ENCODE measurements at regions not wholly inside any gene's neighbourhood (a gene's known extent, or its start where the extent isn't known, plus 50 kb on each side); places are given as distances from the start of the nearest gene placed in this dataset.

DNA sequence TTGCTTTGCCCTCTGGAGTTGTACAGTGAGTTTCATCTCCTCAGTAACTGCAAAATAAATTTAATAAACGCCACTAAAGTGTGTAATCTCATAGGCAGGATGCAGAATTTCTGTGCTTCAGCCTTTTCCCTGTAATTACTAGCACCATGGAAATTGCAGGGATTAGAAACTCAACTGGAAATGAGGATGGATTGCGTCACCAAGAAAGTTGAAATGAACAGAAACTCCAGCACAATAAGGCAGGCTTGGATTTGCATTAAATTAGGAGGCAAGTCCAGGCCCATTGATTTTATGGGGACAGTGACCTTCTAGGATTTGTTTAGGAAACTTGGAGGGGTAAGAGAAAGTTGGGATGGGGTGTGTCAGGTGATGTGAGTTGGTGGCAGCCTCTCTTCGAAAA is 197.5 kb downstream of the PTPRU start:
- no peak for DNase-seq (ENCODE audit: low read depth, low spot score)

DNA sequence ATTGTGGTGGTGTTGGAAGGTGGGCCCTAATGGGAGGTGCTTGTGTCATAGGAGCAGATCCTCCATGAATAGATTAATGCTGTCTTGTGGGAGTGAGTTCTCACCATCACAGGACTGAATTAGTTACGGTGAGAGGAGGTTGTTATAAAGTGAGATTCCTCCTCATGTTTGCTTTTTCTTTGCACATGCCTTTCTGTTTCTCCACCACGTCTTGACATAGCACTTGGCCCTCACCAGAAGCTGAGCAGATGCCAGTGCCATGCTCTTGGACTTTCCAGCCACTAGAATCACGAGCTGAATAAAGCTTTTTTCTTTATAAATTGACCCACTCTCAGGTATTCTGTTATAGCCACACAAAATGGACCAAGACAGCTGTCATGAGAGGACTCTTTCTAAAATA is 194.8 kb downstream of the PTPRU start:
- DNase-seq (ENCODE audit: low read depth, low spot score): no peak

DNA sequence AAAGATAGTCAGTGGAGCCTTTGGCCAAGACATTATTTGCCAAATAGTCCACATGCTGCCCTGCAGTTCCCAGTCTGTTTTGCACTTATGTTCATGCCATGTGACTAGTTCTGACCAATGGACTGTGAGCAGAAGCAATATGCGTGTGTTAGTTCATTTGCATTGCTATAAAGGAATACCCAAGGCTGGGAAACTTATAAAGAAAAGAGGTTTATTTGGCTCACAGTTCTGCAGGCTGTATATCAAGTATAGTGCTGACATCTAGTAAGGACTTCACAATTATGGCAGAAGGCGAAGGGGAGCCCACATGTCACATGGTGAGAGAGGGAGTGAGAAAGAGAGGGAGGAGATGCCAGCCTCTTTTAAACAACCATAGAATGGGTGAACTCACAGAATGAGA is 193.3 kb downstream of the PTPRU start:
- DNase-seq (ENCODE audit: low read depth, low spot score): no peak

DNA sequence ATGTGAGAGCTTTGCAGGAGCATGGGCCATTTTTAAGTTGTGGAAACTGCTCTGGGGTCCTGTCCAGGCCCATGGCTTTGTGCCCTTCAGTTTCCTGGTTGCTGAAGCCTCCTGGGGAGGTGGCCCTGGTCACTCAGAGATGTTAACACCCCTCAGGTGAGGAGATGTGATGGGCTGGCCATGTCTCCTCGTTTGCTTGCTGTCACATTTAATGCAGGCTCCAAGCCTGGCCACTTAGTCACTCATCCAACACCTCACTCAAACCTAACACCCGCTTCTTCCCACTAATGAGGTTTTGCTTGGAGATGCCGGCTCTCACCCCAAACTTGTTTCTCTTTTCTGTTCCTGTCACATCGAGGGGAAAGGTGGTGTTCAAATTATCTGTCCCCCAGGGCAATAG is 192.7 kb downstream of the PTPRU start:
- DNase-seq (ENCODE audit: low read depth, low spot score): no peak

DNA sequence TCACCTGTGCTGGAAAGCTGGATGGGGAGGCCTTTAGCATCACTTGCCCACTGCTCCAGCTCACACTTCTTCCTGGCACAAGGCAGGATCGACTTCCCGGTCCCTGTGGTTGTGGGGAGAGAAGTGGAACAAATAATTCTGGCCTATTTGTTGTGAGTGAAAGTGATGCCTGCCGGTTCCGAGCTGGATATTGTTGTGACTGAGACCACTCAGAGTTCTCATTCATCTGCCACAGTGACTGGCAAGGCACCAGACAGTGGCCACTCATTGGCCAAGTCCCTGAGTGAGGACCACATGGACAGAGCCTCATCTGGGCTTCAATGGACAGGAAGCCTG is 191.9 kb downstream of the PTPRU start:
- no peak for DNase-seq (ENCODE audit: low read depth, low spot score)

DNA sequence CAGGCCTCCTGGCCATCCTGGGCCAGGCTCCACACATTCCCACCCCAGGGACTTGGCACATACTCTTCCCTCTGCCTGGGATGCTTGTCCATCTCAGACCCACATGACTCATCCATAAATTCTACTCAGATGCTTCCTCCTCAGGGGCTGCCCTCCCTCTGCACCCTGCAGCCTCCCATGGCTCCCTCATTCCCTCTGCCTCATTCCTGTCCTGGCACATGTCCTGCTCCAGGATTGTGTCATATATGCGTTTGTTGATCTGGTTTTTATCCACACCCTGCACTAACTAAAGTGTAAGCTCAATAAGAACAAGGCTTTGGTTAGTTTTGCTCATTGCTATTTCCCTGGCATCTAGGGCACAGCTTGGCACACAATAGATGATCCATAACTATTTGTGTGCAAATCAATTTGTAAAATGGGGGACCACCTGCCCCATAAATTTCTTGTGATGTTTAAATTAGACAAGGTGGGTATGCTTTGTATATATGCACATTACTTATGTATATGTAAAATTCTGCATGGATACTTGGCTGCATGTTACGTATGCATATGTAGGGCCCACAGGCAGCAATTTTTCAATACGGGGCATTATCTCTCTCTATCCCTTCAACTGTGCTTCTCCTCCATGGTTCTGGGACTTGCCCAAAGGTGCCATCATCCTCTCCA is 191.4 kb downstream of the PTPRU start:
- no peak for DNase-seq (ENCODE audit: low read depth, low spot score)

DNA sequence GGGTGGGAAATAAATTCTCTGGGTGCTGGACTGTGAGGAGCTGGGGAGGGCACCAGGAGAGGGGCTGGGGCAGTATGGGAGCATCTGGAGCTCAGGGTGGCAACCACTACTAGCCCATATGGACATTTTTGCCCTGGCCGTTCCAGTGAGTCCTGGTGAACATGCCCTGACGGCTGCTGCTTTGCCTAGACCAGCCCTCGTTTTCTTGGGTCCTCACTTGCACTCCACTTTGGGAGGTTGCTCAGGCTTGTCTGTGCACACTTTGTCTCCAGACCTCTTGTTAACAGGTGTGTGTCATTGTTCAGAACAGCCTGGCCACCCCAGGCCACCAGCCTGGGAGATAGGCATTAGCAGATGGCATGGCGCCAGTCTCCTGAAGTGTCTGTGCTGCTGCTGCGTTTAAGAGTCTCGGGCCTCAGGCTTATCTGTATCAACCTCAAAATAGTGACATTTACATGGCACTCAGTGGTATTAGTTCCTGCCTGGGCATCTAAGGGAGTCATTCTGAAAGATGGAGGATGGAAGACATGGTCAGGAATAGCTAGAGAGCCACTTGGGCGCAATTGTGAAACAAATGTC is 190.5 kb downstream of the PTPRU start:
- no peak for DNase-seq (ENCODE audit: low read depth, low spot score)

DNA sequence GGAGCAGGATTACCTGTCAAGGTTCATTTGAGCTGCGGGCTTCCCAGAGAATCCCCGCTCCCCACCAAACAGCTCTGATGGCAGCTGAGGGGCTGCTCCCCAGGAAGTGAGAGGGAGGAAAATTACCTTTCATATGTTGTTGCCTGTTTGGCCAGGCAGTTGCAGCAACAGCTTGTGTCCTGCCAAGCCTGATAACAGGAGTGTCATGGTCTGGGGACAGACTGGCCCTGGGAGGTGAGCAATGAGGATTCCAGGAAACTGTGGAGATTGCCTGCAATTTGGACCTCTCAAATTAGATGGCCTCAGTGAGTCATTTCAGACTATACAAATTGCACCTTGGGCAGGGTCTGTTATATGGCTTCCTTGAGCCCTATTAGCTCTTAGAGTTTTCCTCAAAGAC is 189.3 kb downstream of the PTPRU start:
- DNase-seq (ENCODE audit: low read depth, low spot score): no peak

DNA sequence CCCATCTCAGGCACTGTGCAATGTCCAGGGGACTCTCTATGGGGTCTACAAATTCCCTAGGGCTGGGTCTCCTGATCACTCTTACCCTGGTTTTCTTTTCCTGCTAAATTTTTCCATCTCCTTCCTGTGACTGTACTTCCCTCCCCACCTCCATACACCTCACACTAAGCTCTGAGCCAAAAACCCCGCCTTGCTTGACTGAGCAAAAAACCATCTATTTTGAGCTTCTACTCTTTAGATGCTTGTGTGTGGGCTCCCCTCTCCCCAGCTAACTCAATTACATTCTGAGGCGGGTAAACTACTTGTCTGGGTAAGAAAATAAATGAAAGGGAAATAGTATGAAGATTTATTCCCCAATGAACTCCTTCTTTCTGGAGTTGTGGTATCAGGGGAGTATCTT is 187.9 kb downstream of the PTPRU start:
- no peak for DNase-seq (ENCODE audit: low read depth, low spot score)

DNA sequence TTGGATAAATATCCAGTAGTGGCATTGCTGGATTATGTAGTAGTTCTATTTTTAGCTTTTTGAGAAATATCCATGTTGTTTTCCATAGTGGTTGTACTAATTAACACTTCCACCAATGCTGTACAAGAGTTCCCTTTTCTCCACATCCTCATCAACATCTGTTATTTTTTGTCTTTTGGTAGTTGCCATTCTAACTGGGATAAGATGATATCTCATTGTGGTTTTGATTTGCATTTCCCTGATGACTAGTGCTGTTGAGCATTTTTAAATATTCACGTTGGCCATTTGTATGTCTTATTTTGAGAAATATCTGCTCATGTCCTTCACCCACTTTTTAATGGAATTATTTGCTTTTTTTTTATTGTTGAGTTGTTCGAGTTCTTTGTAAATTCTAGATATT is 183.9 kb downstream of the PTPRU start:
- no peak for DNase-seq (ENCODE audit: low read depth, low spot score)

DNA sequence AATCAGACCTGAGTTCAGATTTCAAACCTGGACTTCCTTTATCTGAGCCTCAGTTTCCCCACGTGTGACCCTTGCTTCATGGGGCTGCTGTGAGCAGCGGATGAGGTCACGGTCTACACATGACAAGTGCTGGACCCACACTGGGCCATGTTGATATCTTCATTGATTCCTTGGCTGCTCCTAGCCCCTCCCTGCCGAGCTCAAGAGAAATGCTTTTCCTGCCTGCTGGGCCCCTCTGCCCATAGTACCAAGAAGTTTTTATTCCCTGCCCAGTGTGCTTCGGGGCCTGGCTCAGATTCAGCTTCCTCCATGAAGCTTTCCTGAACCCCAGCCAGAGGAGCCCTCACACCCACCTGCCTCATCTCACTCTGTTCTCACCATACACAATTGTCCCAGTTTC is 181.6 kb downstream of the PTPRU start:
- DNase-seq (ENCODE audit: low read depth, low spot score): no peak

DNA sequence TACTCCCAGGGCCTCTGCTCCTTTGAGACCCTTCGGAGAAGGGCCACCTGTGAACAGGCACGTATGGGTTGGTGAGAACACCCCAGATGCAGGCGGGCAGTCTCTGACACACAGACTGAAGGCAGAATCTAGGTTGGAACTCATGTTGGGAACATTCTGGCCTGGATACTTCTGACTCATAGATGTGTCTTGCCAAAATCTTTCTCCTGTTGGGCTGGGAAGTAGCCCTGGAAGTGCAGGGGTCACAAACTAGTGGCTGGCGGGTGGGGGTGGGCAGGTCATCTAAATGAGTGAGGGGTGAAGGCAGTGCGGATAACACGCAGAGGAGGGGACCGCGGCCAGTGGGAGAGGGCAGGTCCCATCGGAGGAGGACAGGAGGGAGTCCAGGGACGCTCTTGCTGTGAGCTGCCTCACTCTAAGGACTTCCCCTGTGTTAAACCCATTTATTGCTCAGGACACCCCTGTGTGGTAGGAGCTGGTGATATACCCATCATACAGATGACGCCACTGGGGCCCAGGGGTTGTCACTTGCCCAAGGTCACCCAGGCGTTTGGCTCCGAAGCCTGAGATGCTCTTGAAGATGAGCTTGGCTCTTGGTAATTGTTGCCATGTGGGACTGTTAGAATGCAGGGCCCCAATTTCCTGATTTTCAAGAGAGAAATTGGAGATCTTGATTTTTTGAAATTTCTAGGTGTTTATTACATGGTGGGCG is 181.0 kb downstream of the PTPRU start:
- DNase-seq (ENCODE audit: low read depth, low spot score): no peak

DNA sequence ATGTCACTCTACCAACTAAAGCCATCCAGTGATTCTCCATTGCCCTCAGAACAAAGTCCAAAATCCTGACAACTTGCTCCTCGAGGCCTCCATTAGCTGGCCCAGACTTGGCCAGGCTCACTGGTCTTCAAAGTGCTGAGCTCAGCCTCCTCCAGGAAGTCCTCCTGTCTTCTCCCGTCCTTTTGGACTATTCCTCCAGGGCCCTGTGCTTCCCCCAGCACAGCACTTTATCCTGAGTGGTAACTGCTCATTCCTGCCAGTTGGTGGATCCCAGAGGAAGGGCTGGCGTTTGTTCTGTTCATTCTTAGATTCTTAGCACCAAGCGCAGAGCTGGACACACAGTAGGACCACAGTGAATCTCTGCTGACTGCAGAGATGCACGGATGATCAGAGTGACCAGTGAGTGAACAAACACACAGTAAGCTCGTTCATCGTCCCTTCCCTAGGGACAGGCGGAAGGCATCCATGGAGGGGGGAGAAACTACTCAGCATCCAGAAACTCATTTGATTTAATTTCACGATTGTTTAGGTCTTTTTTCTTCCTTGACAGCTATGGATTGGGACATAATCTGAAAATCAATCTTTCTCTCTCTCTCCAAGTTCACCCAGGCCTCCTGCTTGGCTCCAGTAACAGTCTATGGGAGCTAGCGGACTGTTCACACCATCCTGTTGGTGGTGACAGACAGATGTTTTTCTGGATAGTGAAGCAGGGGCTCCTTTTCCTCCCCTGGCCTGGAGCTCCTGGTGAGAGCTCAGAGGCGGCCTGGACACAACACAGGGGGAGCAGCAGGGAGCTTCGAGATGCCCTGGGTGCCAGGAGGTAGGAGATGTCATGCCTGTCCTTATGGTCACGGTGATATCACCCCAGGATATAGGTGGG is 180.2 kb downstream of the PTPRU start:
- DNase-seq (ENCODE audit: low read depth, low spot score): peak; percentile 41

DNA sequence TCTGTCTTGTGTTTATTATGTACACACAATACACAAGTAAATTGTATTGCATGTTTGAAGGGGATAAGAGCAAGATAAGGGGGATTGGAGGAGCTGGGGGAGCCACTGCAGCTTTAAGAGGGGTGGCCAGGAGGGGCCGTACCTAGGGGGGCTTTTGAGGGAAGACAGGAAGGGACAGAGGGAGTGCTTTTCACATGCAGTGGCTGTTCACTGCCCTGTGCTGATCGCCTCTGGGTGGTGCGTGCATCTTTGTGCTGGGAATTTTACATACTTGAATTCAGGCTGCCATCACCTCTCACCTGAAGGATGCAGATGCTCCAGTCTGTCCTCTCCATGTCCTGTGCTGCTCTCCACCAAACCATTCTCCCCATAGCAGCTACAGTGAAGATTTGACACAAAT is 179.5 kb downstream of the PTPRU start:
- no peak for DNase-seq (ENCODE audit: low read depth, low spot score)

DNA sequence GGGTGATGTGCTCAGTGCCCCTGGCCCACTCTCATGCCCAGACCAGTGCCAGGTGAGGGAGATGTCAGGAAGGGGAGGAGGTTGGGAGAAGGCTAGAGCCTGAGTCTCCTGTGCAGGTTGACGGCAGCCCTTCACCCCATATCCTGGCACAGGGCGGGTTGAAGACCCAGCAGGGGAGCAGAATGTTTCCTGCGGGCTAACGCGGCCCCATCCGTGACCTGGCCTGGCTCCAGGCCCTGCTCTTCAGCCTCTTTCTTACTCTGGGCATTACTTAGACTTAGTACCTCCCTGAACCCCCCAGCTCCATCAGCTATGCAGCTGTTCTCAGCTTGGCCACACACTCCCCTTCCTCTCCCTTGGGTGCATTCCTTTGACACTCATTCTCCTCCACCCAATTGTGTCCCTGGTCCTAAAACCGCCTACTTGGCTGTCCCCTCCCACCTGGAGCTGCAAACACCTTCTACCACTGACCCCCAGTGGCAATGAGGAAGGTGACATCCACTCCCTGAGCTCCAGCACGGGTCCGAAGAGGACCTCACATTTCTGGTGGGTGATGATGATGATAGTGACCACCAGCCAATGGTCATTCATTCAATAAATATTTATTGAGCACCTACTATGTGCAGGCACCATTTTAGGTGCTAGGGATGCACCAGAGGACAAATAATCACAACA is 179.0 kb downstream of the PTPRU start:
- peak; percentile 45 for DNase-seq (ENCODE audit: low read depth, low spot score)

DNA sequence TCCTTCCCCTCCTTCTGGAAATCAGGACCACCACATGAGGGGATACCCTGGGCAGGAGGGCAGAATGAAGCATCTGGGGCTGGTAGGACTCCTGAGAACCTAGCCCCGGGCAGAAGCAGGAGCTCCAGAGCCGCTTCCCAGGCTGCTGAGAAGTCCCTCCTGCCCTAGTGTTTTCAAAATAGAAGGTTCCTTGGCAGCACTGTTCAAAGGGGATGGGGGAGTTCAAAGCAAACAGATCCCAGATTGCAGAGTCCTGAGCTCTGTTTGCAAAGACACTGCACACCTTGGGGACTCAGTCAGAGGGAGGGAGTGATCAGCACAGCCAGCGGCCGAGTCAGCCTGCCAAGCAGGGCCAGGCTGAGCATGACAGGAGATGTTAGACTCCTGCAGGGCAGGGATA is 177.8 kb downstream of the PTPRU start:
- DNase-seq (ENCODE audit: low read depth, low spot score): peak; percentile 78

DNA sequence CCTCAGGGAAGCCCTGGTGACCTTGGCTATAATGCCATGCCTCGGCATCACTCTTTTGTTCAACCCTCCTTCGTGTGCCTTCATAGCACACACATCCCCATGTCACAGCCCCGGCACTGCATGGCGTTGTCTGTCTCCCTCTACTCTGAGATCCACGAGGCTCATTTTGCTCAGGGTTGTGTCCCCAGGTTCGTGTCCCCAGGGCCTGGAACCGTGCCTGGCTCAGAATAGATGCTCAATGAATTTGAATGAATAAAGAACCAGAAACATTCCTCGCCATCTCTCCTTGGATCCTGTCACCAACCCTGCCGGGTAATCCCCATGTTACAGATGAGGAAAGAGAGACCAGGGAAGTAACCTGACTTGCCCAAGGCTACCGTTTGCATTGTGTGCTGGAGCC is 177.3 kb downstream of the PTPRU start:
- no peak for DNase-seq (ENCODE audit: low read depth, low spot score)

DNA sequence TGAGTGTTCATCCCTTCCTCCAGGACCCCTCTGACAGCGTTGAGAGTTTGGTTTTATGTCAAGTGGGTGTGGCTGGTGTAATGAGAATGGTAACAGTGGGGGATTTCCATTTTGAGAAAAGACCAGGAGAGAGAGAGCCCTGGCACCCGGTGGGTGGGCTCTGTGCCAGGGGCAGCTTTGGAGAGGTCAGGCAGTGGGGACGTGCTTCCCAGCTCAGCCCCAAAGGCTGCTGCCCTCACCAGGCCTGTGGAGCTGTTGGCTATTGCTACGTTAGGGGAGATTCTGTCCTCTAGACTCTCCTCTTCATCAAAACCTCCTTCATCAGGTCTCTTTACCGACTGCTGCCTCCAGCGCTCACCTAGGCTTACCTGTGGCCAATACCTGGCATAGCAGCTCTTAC is 176.3 kb downstream of the PTPRU start:
- no peak for DNase-seq (ENCODE audit: low read depth, low spot score)

DNA sequence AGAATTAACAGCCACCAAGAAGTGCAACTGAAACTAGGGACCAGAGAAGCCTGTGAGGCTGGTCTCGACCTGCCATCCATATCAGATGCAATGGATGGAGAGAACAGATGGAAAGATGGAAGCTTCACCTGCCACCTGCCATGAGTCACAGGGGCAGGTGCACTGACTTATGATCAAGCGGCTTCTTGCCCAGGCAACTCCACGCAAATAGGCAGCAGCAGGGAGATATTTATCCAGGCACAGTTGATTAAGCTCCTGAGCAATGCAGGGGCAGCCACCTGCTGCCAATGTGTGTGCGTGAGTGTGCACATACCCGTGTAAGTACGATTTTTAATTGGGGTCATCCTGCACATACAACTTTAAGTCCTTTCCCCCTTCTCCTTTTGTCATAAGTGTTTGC is 174.2 kb downstream of the PTPRU start:
- DNase-seq (ENCODE audit: low read depth, low spot score): no peak

DNA sequence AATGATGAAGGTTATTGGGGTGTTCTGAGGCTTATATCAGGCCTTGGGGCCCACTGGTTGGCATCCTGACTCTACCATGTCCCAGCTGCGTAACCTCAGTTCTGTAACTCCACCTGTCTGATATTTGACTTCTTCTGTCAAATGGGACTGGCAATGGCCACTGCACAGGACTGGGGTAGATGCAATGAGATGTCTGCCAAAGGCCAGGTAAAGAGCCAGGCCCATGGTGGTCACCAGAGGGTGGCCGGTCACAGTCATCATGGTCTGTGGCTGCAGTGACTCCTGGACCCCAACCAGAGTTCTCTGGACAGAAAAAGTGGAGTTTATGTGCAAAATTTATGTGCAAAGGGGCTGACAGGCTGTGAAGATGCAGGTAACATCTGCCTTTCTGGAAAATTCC is 173.3 kb downstream of the PTPRU start:
- DNase-seq (ENCODE audit: low read depth, low spot score): no peak

DNA sequence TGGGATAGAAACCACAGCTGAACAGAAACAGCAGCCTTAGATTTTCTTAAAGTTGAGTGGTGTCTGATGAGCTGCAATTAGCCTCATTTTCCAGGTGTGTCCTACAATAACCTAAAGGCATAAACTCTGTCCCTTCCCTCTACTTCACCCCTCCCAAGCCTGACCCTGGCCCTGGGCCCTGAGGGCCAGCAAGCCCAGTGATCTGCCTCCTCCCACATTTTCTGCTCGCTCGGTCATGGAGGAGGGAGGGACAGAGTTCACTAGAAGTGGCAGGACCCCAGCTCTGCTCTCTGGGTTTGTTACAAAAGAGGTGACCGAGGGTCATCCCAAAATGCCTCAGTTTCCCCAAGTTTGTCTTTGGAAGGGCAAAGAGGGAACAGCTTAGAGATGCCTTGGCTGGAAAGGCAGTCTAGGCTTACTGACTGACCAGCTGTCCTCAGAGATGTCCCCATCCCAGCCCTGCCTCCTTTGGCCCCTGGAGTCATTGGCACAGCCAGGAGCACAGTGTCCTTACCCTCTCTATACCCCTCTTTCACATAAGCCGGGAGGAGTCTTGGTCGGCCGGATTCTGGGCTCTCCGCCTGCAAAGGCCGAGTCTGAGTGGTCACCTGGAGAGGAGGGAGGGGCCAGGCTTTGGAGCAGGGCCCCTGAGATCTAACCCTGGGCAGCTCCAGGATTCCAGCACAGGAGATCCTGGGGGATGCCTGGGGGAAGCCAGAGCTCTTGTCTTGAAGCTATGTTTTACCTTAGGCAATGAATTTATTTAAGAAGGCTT is 172.7 kb downstream of the PTPRU start:
- DNase-seq (ENCODE audit: low read depth, low spot score): peak; percentile 28
